ENCODE measurements at regions not wholly inside any gene's neighbourhood (a gene's known extent, or its start where the extent isn't known, plus 50 kb on each side); places are given as distances from the start of the nearest gene placed in this dataset.
"Not testable (repeated sequence)": the region's sequence is repeated elsewhere in the genome, so short reads cannot be mapped to it uniquely, and the experiment has no call there.

GRCh38 chr1:104309673-104310072 lies 560.0 kb downstream of the AMY1C start:
- no peak for DNase-seq (ENCODE audit: low read depth in 2 of 2)

- DNase-seq (ENCODE audit: low read depth in 2 of 2): no peak
Measured at GRCh38 chr1:104315823-104316222, 566.1 kb downstream of the AMY1C start.

GRCh38 chr1:104322131-104322530 lies 572.4 kb downstream of the AMY1C start:
- DNase-seq (ENCODE audit: low read depth in 2 of 2): no peak

- no peak for DNase-seq (ENCODE audit: low read depth in 2 of 2)
Measured at GRCh38 chr1:104329278-104329677, 579.6 kb downstream of the AMY1C start.

GRCh38 chr1:104331763-104332162 lies 582.1 kb downstream of the AMY1C start:
- DNase-seq (ENCODE audit: low read depth in 2 of 2): no peak

GRCh38 chr1:104337927-104338326 lies 588.2 kb downstream of the AMY1C start:
- not testable (repeated sequence) for DNase-seq (ENCODE audit: low read depth in 2 of 2)

GRCh38 chr1:104341944-104342343 lies 592.2 kb downstream of the AMY1C start:
- DNase-seq (ENCODE audit: low read depth in 2 of 2): no peak

- no peak for DNase-seq (ENCODE audit: low read depth in 2 of 2)
Measured at GRCh38 chr1:104348277-104348676, 598.6 kb downstream of the AMY1C start.

GRCh38 chr1:104353580-104353979 lies 603.9 kb downstream of the AMY1C start:
- no peak for DNase-seq (ENCODE audit: low read depth in 2 of 2)

GRCh38 chr1:104358086-104358485 lies 608.4 kb downstream of the AMY1C start:
- no peak for DNase-seq (ENCODE audit: low read depth in 2 of 2)

GRCh38 chr1:104358621-104359020 lies 608.9 kb downstream of the AMY1C start:
- DNase-seq (ENCODE audit: low read depth in 2 of 2): no peak

- DNase-seq (ENCODE audit: low read depth in 2 of 2): no peak
Measured at GRCh38 chr1:104378414-104378813, 628.7 kb downstream of the AMY1C start.

GRCh38 chr1:104380003-104380402 lies 630.3 kb downstream of the AMY1C start:
- no peak for DNase-seq (ENCODE audit: low read depth in 2 of 2)

GRCh38 chr1:104387716-104388508 lies 638.2 kb downstream of the AMY1C start:
- no peak for DNase-seq (ENCODE audit: low read depth in 2 of 2)

- no peak for DNase-seq (ENCODE audit: low read depth in 2 of 2)
Measured at GRCh38 chr1:104392552-104392951, 642.9 kb downstream of the AMY1C start.

GRCh38 chr1:104402178-104402577 lies 652.5 kb downstream of the AMY1C start:
- no peak for DNase-seq (ENCODE audit: low read depth in 2 of 2)

- no peak for DNase-seq (ENCODE audit: low read depth in 2 of 2)
Measured at GRCh38 chr1:104403883-104404282, 654.2 kb downstream of the AMY1C start.

- DNase-seq (ENCODE audit: low read depth in 2 of 2): no peak
Measured at GRCh38 chr1:104406728-104407127, 657.0 kb downstream of the AMY1C start.

GRCh38 chr1:104408268-104408667 lies 658.6 kb downstream of the AMY1C start:
- no peak for DNase-seq (ENCODE audit: low read depth in 2 of 2)

GRCh38 chr1:104435255-104435654 lies 685.6 kb downstream of the AMY1C start:
- no peak for DNase-seq (ENCODE audit: low read depth in 2 of 2)

- DNase-seq (ENCODE audit: low read depth in 2 of 2): no peak
Measured at GRCh38 chr1:104440011-104440410, 690.3 kb downstream of the AMY1C start.

- DNase-seq (ENCODE audit: low read depth in 2 of 2): no peak
Measured at GRCh38 chr1:104456724-104457123, 707.0 kb downstream of the AMY1C start.

- no peak for DNase-seq (ENCODE audit: low read depth in 2 of 2)
Measured at GRCh38 chr1:104459886-104460285, 710.2 kb downstream of the AMY1C start.

- DNase-seq (ENCODE audit: low read depth in 2 of 2): no peak
Measured at GRCh38 chr1:104460880-104461279, 711.2 kb downstream of the AMY1C start.
